Lung (tissue), 11 donors: ENCODE measurements at regions not wholly inside any gene's neighbourhood (a gene's known extent, or its start where the extent isn't known, plus 50 kb on each side); places are given as distances from the start of the nearest gene placed in this dataset.

Experiments
- ATAC-seq: fragments of 200-7000 bp; cut with Tn5 transposase; one replicate; pipeline ENCODE4 v1.9.1; 2020; ENCODE audit warnings: moderate number of reproducible peaks; ENCODE audit not compliant: insufficient read depth, low FRiP score
- DNase-seq, 3 donors: peaks; one replicate each; pipeline ENCODE4 v3.0.0-alpha.2; 2013 to 2017
- H3K27ac ChIP-seq, 2 donors: one replicate each; pipeline ENCODE4 v1.5.1; 2013; ENCODE audit warnings: mild to moderate bottlenecking in 2 of 2, moderate library complexity in 2 of 2, control low read depth in 1 of 2, inconsistent platforms in 1 of 2, low read depth in 1 of 2, low read length in 1 of 2
- H3K27me3 ChIP-seq, 3 donors: one replicate each; pipeline ENCODE4 v1.5.1; 2013; ENCODE audit warnings: low read length in 2 of 3; ENCODE audit not compliant: control insufficient read depth in 3 of 3, insufficient read depth in 3 of 3
- H3K36me3 ChIP-seq, 4 donors: one replicate each; pipeline ENCODE4 v1.5.1; 2013; ENCODE audit warnings: low read length in 4 of 4, mild to moderate bottlenecking in 1 of 4, moderate library complexity in 1 of 4; ENCODE audit not compliant: control insufficient read depth in 4 of 4, insufficient read depth in 4 of 4
- H3K4me1 ChIP-seq, 5 donors: one replicate each; pipeline ENCODE4 v1.5.1; 2013; ENCODE audit warnings: low read length in 5 of 5, mild to moderate bottlenecking in 2 of 5, moderate library complexity in 1 of 5; ENCODE audit not compliant: control insufficient read depth in 5 of 5, insufficient read depth in 5 of 5
- H3K4me3 ChIP-seq: one replicate; pipeline ENCODE4 v1.5.1; 2013; ENCODE audit warnings: mild to moderate bottlenecking, control low read depth, moderate library complexity
- H3K9ac ChIP-seq, 2 donors: one replicate each; pipeline ENCODE4 v1.5.1; 2013; ENCODE audit warnings: low read length in 2 of 2, control low read depth in 1 of 2; ENCODE audit not compliant: insufficient read depth in 1 of 2
- H3K9me3 ChIP-seq, 4 donors: one replicate each; pipeline ENCODE4 v1.5.1; 2013; ENCODE audit warnings: low read length in 3 of 4, mild to moderate bottlenecking in 1 of 4, moderate library complexity in 1 of 4; ENCODE audit not compliant: control insufficient read depth in 4 of 4, insufficient read depth in 3 of 4
- CTCF ChIP-seq: IDR thresholded peaks from 2 replicates; pipeline ENCODE4 v1.5.1; 2012; ENCODE audit warnings: mild to moderate bottlenecking; ENCODE audit errors: control extremely low read depth, extremely low read depth
- WGBS, 2 donors: extraction: QIAGEN DNeasy Blood & Tissue Kit; methylation state at CpG; one replicate each; pipeline ENCODE4 v1.1.7; 2013; 5-methylcytosine and 5-hydroxymethylcytosine counted together
- donor health status: control.
- donor health status: control.
- donor health status: Bipolar disorder and iron deficiency.
- donor health status: healthy.
- donor health status: DM: yes; HTN: yes; CAD: no.

DNA sequence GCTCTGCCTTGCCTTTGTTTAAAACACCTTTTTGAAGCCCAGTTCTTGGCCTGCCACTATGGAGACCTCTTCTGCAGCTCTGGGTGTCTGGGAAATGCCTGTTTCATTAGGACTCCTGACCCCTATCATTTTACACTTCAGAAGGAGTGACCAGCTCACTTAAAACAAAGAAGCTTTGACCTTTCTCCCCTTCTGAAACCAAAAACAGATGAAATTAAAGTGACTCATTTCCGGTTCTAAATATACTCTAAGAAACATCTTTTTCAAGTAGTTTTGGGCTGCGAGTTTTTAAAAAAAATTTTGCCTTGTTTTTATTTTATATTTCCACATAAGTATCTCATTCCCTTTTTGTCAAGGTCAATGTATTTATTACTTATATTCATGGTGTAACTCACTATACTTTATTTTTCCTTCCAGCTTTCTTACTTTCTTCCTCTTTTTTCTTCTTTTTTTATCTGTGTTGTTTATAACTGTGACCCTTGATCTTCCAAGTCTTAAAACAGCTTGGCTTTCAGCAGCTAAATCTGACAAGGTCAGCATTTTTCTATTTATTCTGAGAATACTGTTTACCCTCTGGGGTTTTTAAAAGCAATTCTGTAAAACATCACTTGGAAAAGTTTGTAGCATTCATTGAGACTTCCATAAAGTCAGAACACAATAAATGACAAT, 672.9 kb downstream of the NR2F1-AS1 start:
- Histone ChIP-seq H3K27me3 (no peaks in the 10 kb centered on the region), H3K4me3 (no peak overlapping the region), H3K27ac (no peak overlapping the region), H3K9me3 (no peaks in the 10 kb centered on the region), H3K9ac (no peak overlapping the region), H3K36me3 (no peaks in the 10 kb centered on the region), H3K4me1 (peaks cover 0 to 28% (median 3%) of the 10 kb centered on the region in 5 donors)
- ATAC-seq, result no peak
- no peak for TF ChIP-seq CTCF
- DNase-seq, result peak; percentile 15 to 79 (median 74)
- WGBS, 2 donors, result 60 to 63% methylated on average over 2 of the region's 2 CpGs

GRCh38 chr5:92906798-92907376, 674.1 kb downstream of the NR2F1-AS1 start:
- Histone ChIP-seq H3K9me3 (no peaks in the 10 kb centered on the region), H3K36me3 (no peaks in the 10 kb centered on the region), H3K4me3 (no peak overlapping the region), H3K27ac (no peak overlapping the region), H3K9ac (no peak overlapping the region), H3K4me1 (peaks cover 0 to 28% (median 3%) of the 10 kb centered on the region in 5 donors), H3K27me3 (no peaks in the 10 kb centered on the region)
- TF ChIP-seq CTCF, result no peak
- DNase-seq (no peak), ATAC-seq (no peak)
- 90% methylated on average over 6 of the region's 6 CpGs for WGBS, 2 donors

DNA sequence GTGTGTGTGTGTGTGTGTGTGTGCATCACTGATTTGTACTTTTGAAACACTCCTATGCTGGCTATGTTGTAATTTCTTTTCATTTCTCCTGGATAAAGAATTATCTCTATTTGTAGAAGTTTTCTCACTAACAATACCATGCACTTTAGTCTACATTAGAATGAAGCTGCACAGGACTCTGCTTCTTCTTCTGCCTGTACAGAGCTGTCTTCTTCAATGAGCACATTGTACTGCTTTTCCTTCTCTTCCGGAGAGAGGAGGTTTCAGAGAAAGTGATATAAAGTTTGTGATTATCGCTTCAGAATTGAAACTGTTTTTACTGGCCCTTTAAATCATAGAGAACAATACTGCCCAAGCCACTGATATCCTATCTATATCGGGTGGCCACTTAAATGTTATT, 677.0 kb downstream of the NR2F1-AS1 start:
- Histone ChIP-seq H3K9me3 (no peaks in the 10 kb centered on the region), H3K9ac (no peak overlapping the region), H3K4me3 (no peak overlapping the region), H3K27ac (no peak overlapping the region), H3K36me3 (no peaks in the 10 kb centered on the region), H3K27me3 (no peaks in the 10 kb centered on the region), H3K4me1 (peaks cover 0 to 20% (median 3%) of the 10 kb centered on the region in 5 donors)
- ATAC-seq (no peak), DNase-seq (no peak)
- TF ChIP-seq CTCF, result no peak
- 77 to 87% methylated on average over 3 of the region's 3 CpGs for WGBS, 2 donors

DNA sequence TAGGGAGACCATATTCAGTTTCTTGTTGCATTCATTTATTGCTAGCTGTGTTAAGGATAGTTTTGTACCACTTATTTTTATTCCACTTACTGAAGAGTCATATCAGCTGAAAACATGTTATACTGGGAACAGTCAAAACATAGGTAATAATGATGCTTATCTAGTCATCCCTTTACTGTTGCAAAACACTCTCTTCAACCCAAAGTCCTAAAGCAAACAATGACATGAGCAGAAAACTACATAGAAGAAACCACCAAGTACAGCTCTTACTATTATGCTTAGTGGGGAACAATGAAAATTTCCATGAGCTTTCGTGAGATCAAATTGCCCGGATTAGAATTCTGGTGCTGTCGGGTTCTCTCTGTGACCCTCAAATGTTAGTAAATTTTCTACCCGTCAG, 681.4 kb downstream of the NR2F1-AS1 start:
- Histone ChIP-seq H3K4me3 (no peak overlapping the region), H3K36me3 (no peaks in the 10 kb centered on the region), H3K9ac (no peak overlapping the region), H3K27me3 (no peaks in the 10 kb centered on the region), H3K9me3 (no peaks in the 10 kb centered on the region), H3K27ac (no peak overlapping the region), H3K4me1 (peaks cover 0 to 4% (median 0%) of the 10 kb centered on the region in 5 donors)
- 81 to 93% methylated on average over 4 of the region's 4 CpGs for WGBS, 2 donors
- DNase-seq (no peak), ATAC-seq (no peak)
- TF ChIP-seq CTCF, result no peak
